Astrocyte (in vitro differentiated cells and primary cell): ENCODE measurements at regions not wholly inside any gene's neighbourhood (a gene's known extent, or its start where the extent isn't known, plus 50 kb on each side); places are given as distances from the start of the nearest gene placed in this dataset.

ENCODE experiments used
- EZH2 ChIP-seq: IDR thresholded peaks from 2 replicates; pipeline ENCODE4 v1.6.1; 2012; ENCODE audit warnings: mild to moderate bottlenecking, low read length, inconsistent platforms; ENCODE audit not compliant: insufficient read depth
- TF ChIP-seq, protein P1 (sequence below): IDR thresholded peaks from 2 replicates; pipeline ENCODE4 v1.5.1; 2011; ENCODE audit warnings: low read depth, mild to moderate bottlenecking, inconsistent platforms, low read length, moderate library complexity; ENCODE audit not compliant: insufficient read depth

DNA sequence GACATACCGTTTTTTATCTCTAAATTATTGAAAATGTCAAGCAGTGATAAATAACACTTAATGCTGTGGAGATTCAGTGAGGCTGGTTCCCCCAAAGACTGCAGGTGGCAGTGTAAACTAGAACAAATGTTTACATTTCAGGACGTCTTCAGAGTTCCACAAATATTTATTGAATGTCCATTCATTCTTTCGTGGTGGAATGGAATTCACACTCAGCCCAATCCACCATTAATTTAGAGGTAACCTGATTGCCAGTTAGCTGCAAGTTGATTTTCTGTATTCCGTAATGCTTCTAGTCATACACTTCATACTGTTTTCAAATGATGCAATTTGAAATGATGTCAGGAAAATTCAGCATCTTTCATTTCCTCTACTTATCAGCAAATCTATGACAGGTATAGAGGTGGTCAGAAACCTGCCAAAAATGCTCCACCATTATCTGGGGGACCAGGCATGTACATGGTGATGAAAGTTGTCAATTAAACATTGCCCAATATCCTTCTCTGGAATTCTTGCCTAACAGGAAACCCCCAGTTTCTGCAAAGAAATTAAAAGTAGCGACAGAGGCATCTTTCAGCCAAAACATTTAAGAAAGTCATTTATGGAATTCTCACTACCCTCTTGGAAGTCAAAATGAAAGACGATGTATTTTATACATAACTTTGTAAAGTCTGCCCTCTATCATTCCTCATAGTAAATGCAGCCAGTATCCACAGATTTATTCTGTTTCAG, 94.3 kb upstream of the BMAL1 start:
- TF ChIP-seq, protein P1, sequence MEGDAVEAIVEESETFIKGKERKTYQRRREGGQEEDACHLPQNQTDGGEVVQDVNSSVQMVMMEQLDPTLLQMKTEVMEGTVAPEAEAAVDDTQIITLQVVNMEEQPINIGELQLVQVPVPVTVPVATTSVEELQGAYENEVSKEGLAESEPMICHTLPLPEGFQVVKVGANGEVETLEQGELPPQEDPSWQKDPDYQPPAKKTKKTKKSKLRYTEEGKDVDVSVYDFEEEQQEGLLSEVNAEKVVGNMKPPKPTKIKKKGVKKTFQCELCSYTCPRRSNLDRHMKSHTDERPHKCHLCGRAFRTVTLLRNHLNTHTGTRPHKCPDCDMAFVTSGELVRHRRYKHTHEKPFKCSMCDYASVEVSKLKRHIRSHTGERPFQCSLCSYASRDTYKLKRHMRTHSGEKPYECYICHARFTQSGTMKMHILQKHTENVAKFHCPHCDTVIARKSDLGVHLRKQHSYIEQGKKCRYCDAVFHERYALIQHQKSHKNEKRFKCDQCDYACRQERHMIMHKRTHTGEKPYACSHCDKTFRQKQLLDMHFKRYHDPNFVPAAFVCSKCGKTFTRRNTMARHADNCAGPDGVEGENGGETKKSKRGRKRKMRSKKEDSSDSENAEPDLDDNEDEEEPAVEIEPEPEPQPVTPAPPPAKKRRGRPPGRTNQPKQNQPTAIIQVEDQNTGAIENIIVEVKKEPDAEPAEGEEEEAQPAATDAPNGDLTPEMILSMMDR, result peak; percentile 52
- TF ChIP-seq EZH2, result no peak
